Gastrocnemius medialis (tissue), 4 donors: ENCODE measurements at regions not wholly inside any gene's neighbourhood (a gene's known extent, or its start where the extent isn't known, plus 50 kb on each side); places are given as distances from the start of the nearest gene placed in this dataset.

Experiments used
- POLR2A ChIP-seq, 2 donors: fragments of 450-650 bp; IDR thresholded peaks; one replicate each; pipeline ENCODE4 v1.6.1; 2017; ENCODE audit warnings: antibody characterized with exemption in 2 of 2, mild to moderate bottlenecking in 2 of 2, moderate library complexity in 2 of 2
- TF ChIP-seq, protein P1 (sequence below), 5 experiments: fragments of 450-650 bp in 3 of 5; fragments of 200-600 bp in 2 of 5; sonication (generic) in 2 of 5; IDR thresholded peaks in 4 of 5; conservative IDR thresholded peaks in 1 of 5; 1 replicate in 4 of 5; 2 replicates in 1 of 5; pipeline ENCODE4 v1.5.1; 2016 to 2019; ENCODE audit warnings: antibody characterized with exemption in 5 of 5, mild to moderate bottlenecking in 3 of 5, moderate library complexity in 3 of 5

DNA sequence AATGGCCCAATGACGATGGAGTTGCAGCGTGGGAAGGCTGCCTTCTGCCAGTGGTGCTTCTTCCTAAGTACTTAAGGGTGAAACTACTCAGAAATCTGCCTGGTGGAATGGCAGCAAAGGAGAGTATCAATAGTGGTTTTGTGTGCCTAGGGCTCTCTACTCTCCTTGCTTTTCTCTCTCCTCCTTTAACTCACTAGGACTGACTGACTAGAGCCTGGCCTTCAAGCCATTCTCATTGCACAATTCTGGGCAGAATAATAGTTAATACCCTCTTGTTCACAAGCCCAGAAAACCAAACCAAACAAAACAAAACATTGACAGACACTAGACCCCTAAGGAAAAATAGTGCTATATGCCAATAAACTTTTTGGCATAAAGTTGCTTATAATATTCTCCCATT, 171.2 kb upstream of the PTGFR start:
- TF ChIP-seq, protein P1, sequence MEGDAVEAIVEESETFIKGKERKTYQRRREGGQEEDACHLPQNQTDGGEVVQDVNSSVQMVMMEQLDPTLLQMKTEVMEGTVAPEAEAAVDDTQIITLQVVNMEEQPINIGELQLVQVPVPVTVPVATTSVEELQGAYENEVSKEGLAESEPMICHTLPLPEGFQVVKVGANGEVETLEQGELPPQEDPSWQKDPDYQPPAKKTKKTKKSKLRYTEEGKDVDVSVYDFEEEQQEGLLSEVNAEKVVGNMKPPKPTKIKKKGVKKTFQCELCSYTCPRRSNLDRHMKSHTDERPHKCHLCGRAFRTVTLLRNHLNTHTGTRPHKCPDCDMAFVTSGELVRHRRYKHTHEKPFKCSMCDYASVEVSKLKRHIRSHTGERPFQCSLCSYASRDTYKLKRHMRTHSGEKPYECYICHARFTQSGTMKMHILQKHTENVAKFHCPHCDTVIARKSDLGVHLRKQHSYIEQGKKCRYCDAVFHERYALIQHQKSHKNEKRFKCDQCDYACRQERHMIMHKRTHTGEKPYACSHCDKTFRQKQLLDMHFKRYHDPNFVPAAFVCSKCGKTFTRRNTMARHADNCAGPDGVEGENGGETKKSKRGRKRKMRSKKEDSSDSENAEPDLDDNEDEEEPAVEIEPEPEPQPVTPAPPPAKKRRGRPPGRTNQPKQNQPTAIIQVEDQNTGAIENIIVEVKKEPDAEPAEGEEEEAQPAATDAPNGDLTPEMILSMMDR (IDR thresholded peaks at IDR 0.05 in 4 of 5, conservative IDR thresholded peaks at IDR 0.05 in 1 of 5): no peak
- TF ChIP-seq POLR2A (IDR thresholded peaks at IDR 0.05): no peak
